Body of pancreas (tissue), 4 donors: ENCODE measurements at regions not wholly inside any gene's neighbourhood (a gene's known extent, or its start where the extent isn't known, plus 50 kb on each side); places are given as distances from the start of the nearest gene placed in this dataset.

Source experiments
- CTCF ChIP-seq, 7 experiments: fragments of 450-650 bp in 4 of 7; fragments of 200-600 bp in 3 of 7; sonication (generic) in 3 of 7; IDR thresholded peaks; one replicate each; pipeline ENCODE4 v1.5.1; 2016 to 2019; ENCODE audit warnings: antibody characterized with exemption in 7 of 7
- POLR2A ChIP-seq, 3 donors: fragments of 450-650 bp; IDR thresholded peaks; one replicate each; pipeline ENCODE4 v1.6.1; 2016; ENCODE audit warnings: antibody characterized with exemption in 3 of 3, mild to moderate bottlenecking in 2 of 3

DNA sequence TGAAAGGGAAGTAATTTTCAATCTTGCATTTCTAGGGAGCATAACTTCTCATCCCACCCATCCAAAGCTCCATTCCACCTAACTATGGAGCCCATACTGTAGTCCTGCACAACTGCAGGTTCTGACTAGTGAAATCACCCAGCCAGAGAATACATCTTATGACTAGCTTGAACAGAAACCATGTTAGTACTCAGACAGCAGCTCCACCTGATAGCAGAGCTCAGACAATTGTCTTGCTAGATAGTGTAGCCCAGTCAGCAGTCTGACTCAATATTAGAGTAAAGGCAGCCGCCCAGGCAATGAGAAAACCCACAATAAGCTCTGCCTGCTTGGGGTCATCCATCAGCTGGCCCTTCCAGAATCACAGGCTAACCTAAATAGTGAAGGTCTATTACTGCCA, 544.7 kb upstream of the GBE1 start:
- TF ChIP-seq CTCF (IDR thresholded peaks at IDR 0.05), result no peak
- TF ChIP-seq POLR2A (IDR thresholded peaks at IDR 0.05), result no peak
